ENCODE measurements at regions not wholly inside any gene's neighbourhood (a gene's known extent, or its start where the extent isn't known, plus 50 kb on each side); places are given as distances from the start of the nearest gene placed in this dataset.

DNA sequence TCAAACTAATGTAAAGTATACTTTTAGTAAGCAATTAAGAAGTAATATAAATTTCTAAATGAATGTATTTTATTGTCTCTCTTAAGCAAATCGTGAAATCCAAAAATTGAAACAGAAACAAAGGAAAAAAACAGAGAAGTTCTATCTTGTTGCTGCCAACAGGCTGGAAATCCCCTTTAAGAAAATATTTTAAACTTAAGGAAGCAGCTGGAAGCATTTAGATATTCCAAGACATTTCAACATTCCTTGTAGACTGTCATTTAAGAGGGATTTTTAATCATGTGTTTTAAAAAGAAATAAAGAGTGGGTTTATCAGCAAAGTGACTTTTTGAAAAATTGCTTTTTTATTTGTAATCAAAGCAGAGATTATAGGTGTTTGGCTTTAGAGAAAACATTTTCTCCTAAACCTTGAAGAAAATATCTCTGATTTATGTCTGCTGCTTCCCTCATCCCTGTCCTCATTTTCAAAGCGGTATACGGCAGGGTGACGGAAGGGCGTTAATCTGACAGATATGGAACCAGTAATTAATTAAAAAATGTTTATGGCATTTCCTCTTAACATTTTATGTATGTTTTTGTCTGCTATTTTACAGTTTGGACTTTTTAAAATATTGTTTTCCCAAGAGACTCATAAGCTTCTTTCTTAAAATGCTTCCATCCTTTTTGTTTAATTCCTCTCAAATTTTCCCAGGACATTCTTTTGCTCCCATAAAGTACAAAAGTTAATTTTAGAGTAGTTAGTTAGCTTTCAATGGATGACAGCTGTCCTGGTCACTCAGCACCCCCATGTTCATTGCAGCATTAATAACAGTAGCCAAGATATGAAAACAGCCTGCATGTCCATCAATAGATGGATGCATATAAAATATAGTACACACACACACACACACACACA lies 245.6 kb downstream of the LURAP1L start:
- TF ChIP-seq POLR2AphosphoS5 (IDR thresholded peaks at IDR 0.05) (no peak), POLR2A (IDR thresholded peaks at IDR 0.05) (no peak)
- TF ChIP-seq, protein P1, sequence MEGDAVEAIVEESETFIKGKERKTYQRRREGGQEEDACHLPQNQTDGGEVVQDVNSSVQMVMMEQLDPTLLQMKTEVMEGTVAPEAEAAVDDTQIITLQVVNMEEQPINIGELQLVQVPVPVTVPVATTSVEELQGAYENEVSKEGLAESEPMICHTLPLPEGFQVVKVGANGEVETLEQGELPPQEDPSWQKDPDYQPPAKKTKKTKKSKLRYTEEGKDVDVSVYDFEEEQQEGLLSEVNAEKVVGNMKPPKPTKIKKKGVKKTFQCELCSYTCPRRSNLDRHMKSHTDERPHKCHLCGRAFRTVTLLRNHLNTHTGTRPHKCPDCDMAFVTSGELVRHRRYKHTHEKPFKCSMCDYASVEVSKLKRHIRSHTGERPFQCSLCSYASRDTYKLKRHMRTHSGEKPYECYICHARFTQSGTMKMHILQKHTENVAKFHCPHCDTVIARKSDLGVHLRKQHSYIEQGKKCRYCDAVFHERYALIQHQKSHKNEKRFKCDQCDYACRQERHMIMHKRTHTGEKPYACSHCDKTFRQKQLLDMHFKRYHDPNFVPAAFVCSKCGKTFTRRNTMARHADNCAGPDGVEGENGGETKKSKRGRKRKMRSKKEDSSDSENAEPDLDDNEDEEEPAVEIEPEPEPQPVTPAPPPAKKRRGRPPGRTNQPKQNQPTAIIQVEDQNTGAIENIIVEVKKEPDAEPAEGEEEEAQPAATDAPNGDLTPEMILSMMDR (IDR thresholded peaks at IDR 0.05 in 8 of 11, conservative IDR thresholded peaks at IDR 0.05 in 3 of 11): no peak
